ENCODE measurements at regions not wholly inside any gene's neighbourhood (a gene's known extent, or its start where the extent isn't known, plus 50 kb on each side); places are given as distances from the start of the nearest gene placed in this dataset.
"Not testable (repeated sequence)": the region's sequence is repeated elsewhere in the genome, so short reads cannot be mapped to it uniquely, and the experiment has no call there.

DNA sequence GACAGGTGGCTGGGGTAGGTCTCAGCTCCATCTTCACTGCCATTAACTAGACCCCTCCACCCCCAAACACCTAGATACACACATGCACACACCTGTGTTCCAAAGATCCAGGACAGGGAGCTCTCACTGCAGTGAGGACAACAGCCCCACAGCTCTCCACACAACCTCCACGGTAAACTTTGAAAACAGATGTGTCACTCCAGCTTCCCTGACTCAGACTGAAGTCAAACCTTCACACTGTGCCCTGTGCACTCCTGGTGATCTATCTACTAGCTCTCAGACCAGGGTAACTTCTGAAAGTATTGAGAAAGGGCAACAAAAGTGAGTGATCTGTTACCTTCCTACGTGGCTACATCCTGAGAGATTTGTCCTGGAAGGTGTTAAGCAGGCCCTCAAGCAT, 519.8 kb downstream of the XPNPEP1 start:
- no peak for DNase-seq (ENCODE audit: low spot score)

DNA sequence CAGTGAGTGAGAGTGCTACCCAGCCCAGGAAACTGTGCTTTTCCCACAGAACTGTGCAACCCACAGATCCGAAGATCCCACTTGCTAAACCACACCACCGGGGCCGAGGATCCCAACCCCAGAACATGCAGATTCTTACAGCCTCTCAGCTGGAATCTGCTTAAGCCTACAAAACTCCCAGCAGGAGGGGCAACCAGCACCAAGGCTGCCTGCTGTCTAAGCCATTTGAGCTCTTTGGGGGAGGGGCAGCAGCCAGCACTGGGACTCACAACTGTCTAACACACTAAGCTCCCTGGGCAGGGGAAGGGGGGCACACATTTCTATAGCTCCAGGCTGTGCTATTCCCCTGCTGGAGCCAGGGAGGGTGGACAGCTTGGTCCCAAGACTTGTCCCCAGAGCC, 529.9 kb downstream of the XPNPEP1 start:
- no peak for DNase-seq (ENCODE audit: low spot score)

DNA sequence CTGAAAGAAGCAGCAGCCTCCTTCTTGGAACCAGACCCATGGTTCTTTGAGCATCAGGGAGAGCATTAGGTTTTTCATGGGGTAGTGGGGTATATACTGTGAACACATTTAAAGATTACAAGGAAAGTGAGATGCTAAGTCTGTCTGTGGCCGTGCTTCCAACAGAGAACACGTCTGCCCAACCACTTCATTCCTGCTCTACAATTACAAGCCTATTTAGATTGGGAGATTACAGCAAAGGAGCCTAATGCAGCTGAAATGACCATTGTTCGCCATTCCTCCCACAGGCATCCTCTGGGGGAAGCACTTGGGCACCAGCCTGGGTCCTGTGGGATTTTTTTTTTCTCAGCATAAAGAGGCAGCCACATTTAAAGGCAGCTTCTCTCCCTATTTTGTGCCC, 536.4 kb downstream of the XPNPEP1 start:
- no peak for DNase-seq (ENCODE audit: low spot score)

DNA sequence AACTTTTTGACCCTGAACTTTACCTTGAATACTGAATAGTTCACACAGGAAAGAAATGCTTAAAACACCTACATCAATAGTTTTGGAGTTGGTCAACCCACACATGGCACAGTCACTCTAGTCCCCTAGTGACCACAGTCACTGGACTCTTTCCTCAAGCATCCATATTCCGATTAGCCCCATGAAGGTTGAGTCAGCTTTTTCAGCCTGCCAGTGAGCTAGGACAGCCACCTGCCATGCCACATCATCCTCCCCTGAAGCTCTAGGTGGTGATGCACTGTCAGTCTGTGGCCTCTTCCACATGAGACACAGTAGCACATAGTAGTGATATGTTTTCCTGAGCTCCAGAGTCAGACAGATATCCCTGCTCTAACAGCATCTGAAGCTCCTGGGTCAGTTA, 537.2 kb downstream of the XPNPEP1 start:
- no peak for DNase-seq (ENCODE audit: low spot score)

DNA sequence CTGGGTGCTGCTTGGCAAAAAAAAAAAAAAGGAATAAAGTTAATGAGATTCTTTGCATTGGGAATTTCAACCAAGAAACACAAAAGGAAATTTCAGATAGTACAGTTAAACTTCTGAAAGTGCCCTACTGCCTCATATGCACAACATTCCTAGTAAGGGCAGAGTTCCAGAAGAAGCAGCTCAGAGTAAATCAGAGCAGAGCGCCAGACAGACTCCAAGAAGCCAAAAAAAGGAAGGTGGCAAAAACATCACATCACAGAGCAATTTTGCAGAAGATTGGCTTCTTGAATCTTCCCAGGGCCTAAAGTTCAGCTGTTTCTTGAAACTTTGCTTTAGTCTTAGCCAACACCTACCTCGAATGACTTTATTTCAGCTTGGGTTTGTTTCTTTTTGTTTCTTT, 544.1 kb downstream of the XPNPEP1 start:
- no peak for DNase-seq (ENCODE audit: low spot score)

DNA sequence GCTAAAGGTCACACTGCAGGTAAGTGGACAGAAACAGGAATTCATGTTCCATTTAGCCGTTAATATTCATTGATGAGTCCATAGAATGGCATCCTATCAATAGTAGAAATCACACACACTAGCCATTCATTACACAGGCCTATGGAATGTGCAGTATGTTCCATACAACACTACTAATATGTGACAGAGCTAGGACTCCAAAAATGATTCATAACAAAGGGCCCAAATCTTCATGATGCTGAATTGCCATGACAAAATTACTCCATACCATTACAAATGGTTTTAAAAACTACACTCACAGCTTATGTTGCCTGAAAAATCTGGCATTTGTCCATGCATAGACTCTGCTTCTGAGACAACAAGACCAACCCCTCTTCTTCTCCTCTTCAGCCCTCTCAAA, 549.1 kb downstream of the XPNPEP1 start:
- no peak for DNase-seq (ENCODE audit: low spot score)

DNA sequence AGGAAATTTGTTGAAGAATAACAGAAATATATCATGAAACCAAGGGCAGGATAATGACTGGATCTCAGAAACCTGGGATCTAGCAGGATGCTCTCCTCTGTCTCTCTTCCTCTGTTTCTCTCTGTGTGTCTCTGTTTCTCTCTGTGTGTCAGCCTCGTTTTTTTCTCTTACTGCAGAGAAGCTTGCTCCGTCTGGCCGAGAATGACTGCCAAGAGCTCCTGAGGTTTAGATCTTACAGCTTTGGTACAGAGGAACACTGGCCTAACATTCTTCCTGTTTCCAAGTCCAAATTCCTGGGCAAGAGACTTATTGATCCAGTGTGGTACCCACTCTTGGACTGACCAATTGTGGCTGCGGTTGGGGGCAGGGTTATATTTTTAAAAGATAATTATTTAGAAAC, 564.0 kb downstream of the XPNPEP1 start:
- no peak for DNase-seq (ENCODE audit: low spot score)

DNA sequence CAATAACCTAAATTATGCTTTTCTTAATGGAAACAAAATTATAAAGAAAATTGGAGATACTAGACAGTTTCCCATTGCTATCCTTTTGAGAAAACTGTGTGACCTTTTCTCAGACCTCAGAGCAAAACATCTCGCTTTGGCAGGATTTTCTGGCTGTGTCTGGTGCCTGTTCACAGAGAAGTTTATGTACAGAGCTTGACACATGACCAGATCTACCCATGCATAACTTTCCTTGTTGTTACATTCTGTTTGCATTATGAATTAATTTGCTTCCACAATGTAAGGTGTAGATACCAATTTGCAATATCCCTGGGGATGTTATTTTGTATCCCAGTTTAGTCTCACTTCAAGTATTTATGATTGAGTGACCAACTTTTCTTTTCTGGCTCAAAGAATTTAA, 565.0 kb downstream of the XPNPEP1 start:
- no peak for DNase-seq (ENCODE audit: low spot score)

DNA sequence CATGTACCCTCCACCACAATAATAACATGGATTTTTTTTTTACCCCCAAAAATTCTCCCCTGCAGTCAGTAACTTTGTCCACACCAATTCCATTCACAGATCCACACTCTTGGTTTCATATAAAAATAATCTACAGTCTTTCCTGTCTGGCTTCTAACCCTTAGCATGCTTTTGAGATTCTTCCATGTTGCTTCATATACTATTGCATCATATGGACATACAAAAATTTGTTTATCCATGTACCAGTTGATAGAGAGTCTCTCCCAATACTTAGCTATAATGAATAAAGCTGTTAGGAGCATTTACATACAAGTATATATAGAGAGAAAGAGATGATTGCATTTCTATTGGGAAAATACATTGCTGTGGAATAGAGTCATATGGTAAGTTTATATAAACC, 575.0 kb downstream of the XPNPEP1 start:
- DNase-seq (ENCODE audit: low spot score), result no peak

DNA sequence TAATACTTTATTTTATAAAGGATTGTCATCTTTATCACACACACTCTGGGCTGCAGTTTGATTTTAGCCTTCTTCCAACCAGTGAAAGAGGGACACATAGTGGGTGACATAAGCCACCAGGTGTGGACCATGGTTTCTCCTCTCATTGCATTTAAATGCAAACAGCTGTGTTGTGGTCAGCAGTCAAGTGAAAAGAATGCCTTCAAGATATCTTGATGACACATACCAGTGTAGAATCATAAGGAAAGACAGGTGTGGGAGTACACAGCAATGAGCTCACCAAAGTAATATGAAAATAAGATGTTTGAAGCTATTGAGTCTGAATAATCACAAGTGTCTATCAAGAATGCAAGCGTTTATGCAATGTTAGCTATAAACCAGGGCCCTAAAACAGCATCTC, 580.0 kb downstream of the XPNPEP1 start:
- no peak for DNase-seq (ENCODE audit: low spot score)

DNA sequence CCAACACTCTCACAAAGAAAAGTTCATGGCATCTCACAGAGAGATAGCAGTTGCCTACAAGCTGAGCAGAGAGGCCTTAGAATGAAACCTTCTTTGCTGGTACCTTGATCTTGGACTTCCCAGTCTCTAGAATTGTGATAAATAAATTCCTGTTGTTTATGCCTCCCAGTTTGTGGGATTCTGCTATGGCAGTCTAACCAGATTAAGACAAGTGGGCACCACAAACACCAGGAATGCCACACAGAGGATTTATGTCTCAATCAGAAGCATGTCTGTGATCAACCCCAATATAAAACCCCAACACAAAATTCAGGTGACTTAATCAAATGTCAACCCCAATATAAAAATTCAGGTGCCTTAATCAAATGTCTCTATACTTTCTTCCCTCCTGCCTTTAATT, 581.3 kb downstream of the XPNPEP1 start:
- no peak for DNase-seq (ENCODE audit: low spot score)

DNA sequence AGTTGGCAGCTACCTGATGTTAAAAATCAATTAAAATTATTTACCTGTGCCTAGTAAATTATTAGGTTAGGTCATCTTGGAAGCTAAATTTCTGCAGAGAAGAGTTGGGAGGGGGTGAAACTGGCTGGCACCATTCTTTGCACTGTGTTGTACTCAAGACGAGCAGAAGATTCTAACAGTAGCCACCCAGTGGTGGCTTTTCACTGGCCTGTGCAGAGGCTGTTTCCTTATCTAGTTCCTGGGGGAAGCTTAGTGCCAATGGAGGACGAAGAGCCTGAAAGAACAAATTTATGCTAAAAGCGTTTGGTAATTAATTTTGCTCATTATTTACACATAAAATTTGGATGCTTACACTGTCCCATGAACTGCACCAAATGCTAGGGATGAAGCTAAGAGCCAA, 595.3 kb downstream of the XPNPEP1 start:
- DNase-seq (ENCODE audit: low spot score), result no peak

DNA sequence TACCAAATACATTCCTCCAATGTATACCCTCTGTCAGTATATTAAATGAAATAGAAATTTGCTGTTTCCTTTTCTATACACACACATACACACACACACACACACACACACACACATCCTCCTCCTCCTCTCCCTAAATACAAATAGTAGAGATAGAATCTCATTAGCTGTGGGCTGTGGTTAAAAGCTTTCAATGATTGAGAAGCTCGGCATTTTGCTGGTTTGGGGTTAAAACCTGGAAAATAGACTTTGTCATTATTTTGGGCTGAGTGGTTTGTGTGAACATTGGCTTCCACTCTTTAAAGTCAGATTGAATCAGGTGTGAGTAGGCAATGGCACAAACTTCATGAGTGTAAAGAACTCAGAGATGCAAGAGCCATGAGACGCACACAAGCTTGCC, 596.0 kb downstream of the XPNPEP1 start:
- no peak for DNase-seq (ENCODE audit: low spot score)

DNA sequence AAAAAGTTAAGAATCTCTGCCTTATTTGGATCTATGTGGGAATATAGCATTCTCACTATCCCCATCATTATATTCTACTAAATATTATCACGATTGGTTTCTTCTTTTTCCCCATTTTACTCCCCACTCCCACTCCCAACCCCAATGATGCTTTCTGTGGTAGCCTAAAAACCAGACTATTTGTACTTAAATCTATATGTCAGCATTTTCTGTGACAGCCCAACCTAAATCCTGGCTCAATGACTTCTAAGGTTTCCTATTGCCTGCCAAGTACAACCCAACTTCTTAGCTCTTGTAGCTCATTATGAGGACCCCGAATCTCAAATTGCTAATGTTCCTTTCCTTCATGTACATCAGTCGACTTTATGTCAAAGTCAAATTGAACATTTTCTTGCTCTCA, 598.6 kb downstream of the XPNPEP1 start:
- no peak for DNase-seq (ENCODE audit: low spot score)

DNA sequence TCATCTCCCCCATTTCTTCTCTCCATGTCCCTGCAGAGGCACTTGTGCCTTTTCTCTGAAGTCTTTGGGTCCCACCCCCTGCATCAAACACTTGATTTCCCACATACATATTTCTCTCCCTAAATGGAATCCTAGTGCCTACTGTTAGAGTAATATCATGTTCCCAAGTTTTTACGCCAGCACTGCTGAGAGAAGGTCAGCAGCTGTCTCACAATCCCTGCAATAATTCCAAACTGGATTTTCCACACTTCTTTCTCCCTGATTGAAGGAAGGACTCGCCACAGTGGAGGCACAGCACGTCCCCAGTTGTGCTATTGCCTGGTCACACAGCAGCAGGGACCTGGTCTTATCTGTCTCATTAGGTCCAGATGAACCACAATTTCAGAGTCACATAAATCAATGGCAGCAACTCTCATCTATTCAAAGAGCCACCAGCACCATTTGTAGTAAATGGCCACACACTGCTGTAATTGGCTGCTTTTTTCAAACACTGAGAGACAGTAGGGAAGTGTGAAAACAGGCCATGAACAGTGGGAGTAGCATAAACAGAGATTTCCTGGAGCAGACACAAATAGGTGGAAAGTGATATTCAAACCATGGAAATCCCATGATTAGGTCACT, 605.5 kb downstream of the XPNPEP1 start:
- DNase-seq (ENCODE audit: low spot score), result no peak

DNA sequence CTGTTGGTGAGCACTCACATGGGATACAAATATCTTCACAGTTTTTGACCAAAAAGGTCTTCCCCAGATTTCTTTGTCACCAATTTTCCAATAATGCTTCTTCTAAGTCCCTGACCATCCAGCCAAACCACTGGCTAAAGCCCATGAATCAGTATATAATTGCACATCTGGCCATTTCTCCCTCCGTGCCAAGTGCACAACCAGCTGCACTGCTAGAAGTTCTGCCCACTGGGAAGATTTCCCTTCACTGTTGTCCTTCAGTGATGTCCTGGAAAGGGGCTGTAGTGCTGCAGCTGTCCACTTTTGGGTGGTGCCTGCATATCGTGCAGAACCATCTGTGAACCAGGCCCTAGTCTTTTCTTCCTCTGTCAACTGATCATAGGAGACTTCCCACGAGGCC, 609.3 kb downstream of the XPNPEP1 start:
- not testable (repeated sequence) for DNase-seq (ENCODE audit: low spot score)

DNA sequence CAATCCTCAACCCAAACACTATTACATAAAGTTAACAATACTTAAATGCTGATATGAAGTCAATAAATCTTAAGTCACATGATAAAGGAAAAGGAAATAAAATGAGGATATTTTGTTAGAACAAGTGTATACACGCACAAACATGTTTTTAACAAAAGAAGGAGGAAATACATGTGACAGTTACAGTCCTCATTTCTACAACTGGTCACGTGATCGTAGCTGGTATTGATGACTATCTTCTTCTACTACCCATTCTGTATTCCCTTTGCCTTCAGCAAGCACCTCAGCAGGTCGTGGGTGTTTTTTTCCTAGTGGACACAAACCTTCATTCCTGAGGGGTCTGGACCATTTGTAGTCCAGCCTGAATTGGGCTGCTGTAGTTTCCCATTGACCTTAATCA, 610.8 kb downstream of the XPNPEP1 start:
- not testable (repeated sequence) for DNase-seq (ENCODE audit: low spot score)

DNA sequence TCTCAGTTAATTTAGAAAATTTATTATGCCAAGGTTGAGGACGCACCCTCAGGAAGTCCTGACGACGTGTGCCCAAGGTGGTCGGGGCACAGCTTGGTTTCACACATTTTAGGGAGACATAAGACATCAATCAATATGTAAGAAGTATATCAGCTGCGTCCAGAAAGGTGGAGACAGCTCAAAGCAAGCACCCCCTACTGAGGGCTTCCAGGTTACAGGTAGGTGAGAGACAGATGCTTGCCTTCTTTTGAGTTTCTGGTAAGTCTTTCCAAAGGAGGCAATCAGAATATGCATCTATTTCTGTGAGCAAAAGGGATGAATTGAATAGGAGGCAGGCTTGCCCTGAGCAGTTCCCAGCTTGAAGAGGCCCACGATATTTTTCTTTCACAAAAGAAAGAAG, 614.3 kb downstream of the XPNPEP1 start:
- DNase-seq (ENCODE audit: low spot score), result no peak

DNA sequence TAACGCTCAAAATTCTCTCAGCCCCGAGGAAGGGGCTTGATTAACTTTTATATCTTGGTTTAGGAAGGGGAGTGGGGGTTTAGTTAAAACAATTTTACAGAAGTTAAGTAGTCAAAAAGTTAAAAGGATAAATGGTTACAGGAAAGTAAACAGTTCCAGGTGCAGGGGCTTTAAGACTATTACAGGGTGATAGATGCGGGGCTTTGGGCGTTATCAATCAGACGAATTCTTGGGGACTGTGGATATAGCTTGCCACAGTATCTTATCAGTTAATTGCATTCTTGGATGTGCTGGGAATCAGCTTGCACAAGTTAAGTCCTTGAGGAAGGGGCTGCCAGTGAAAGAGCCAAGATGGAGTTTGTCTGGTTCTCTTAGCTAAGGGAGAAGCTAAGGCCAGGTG, 616.2 kb downstream of the XPNPEP1 start:
- DNase-seq (ENCODE audit: low spot score), result not testable (repeated sequence)

DNA sequence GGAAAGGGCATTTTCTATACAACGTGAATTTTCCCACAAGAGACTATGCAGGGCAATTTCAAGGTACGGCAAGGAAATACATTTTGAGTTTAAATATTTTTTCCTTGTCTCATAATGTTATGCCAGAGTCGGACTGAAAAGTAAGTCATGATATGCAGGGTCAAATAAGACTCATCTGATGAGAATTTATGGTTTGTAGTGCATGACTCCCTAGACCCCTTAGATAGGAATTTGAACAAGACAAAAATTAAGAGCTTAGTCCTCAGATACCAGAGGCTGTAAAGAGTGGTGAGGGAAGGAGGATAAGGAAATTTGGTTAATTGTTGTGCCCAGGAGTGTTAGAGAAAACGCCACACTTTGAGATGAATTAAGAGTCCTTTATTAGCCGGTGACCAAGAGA, 616.6 kb downstream of the XPNPEP1 start:
- no peak for DNase-seq (ENCODE audit: low spot score)

DNA sequence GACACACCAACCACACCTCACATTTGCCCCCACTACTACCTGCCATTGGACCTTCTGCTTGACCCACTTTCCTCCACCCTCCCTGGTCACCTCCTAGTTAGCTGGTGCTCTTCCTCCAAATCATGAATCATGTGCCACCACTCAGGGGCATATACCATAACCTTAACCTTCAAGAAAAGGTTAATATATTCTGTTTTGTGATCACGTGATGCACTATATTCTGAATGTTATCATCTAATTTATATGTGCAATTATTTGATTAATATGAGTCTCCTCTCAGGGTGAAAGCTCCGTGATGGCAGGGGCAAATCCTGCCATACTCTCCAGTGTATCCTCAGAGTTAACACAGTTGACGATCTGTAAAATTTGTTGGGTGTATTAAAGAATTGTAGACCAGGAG, 635.5 kb downstream of the XPNPEP1 start:
- DNase-seq (ENCODE audit: low spot score), result no peak

DNA sequence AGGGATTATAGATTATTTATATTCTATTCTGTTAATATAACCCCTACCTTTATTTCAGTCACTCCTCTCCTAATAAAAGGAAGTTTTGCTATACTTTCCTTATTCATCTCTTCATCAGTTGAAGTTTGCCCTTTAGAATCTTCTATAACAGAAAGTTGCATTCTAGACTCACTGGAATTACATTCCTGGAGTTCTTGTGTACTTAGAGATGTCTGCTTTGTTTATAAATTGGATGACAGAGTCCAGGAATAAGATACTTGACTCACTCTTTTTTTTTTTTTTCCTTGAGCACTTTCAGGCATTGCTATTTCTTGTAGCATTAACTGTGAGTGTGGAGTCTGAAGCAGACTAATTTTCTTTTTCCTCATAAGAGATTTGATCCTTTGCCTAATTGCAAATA, 640.8 kb downstream of the XPNPEP1 start:
- no peak for DNase-seq (ENCODE audit: low spot score)

DNA sequence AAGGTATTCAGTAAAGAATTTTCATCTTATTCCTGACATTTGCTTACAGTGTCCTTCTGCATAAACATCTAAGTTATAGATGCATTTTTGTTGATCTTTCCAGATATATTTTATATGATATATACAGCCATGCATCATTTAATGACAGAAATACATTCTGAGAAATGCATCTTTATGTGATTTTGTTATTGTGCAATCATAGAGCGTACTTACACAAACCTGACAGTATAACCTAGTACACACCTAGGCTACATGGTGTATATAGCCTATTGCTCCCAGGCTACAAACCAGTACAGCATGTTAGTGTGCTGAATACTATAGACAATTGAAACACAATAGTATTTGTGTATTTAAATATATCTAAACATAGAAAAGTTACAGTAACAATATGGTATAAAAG, 642.0 kb downstream of the XPNPEP1 start:
- DNase-seq (ENCODE audit: low spot score), result no peak

DNA sequence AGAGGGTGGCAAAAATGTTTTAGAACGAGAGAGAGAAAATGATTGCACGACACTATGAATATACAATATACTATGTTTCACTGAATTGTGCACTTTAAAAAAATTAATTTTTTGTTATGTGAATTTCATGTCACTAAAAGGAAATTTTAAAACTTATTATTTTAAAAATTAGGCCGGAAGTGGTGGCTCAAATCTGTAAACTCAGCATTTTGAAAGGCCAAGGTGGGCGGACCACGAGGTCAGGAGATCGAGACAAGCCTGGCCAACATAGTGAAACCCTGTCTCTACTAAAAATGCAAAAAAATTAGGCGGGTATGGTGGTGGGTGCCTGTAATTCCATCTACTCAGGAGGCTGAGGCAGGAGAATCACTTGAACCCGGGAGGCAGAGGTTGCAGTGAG, 642.5 kb downstream of the XPNPEP1 start:
- DNase-seq (ENCODE audit: low spot score), result no peak

DNA sequence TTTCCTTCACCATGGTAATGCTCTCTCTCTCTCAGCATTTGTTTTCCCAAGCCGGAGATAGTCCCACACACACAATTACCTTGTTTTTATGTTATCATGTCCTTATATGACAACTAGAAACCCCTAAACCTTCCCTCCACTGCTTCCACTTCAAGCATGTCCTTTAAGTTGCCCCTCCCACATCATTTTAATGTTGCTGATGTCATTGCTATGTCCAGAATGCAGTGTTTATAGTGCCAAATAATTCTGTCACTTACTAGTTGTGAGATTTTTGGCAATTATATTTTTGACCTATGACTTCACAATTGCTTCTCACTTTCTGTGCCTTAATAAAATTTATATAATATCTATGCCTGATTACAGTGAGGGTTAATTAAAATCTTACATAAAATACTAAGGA, 645.9 kb downstream of the XPNPEP1 start:
- DNase-seq (ENCODE audit: low spot score), result no peak

Measured in hematopoietic multipotent progenitor cell treated with erythropoietin and hydrocortisone succinate and interleukin-3 and kit ligand, for 15 days (in vitro differentiated cells).